ENCODE measurements at regions not wholly inside any gene's neighbourhood (a gene's known extent, or its start where the extent isn't known, plus 50 kb on each side); places are given as distances from the start of the nearest gene placed in this dataset.

- no peaks in the 10 kb centered on the region for H3K27me3 Mint-ChIP-seq
- no peak overlapping the region for H3K27ac Mint-ChIP-seq
- H3K9me3 Mint-ChIP-seq: peaks cover 39% of the 10 kb centered on the region
- H3K4me3 Mint-ChIP-seq: no peak overlapping the region
- intact Hi-C loops (cut with micrococcal nuclease): no loop called here
- no peaks in the 10 kb centered on the region for H3K4me1 Mint-ChIP-seq (ENCODE audit: low read depth)
- H3K36me3 Mint-ChIP-seq (ENCODE audit: low read depth): no peaks in the 10 kb centered on the region
These were observed 393.0 kb downstream of the FSCB start for GRCh38 chr14:44113769-44114730.

GRCh38 chr14:44112774-44113460, 394.2 kb downstream of the FSCB start:
- H3K36me3 Mint-ChIP-seq (ENCODE audit: low read depth): no peaks in the 10 kb centered on the region
- no peak overlapping the region for H3K27ac Mint-ChIP-seq
- no peaks in the 10 kb centered on the region for H3K4me1 Mint-ChIP-seq (ENCODE audit: low read depth)
- intact Hi-C loops (cut with micrococcal nuclease): no loop called here
- peaks cover 40% of the 10 kb centered on the region for H3K9me3 Mint-ChIP-seq
- H3K4me3 Mint-ChIP-seq: no peak overlapping the region
- no peaks in the 10 kb centered on the region for H3K27me3 Mint-ChIP-seq

- intact Hi-C loops (cut with micrococcal nuclease): no loop called here
- Mint-ChIP-seq H3K27me3 (no peaks in the 10 kb centered on the region), H3K4me3 (no peak overlapping the region), H3K4me1 (ENCODE audit: low read depth) (no peaks in the 10 kb centered on the region), H3K27ac (no peak overlapping the region), H3K36me3 (ENCODE audit: low read depth) (no peaks in the 10 kb centered on the region), H3K9me3 (peaks cover 52% of the 10 kb centered on the region)
These were observed 398.0 kb downstream of the FSCB start for GRCh38 chr14:44109036-44109435.

GRCh38 chr14:44108601-44109000, 398.5 kb downstream of the FSCB start:
- Mint-ChIP-seq H3K27me3 (no peaks in the 10 kb centered on the region), H3K4me1 (ENCODE audit: low read depth) (no peaks in the 10 kb centered on the region), H3K4me3 (no peak overlapping the region), H3K36me3 (ENCODE audit: low read depth) (no peaks in the 10 kb centered on the region), H3K9me3 (peaks cover 52% of the 10 kb centered on the region), H3K27ac (no peak overlapping the region)
- intact Hi-C loops (cut with micrococcal nuclease): no loop called here

- H3K4me3 Mint-ChIP-seq: no peak overlapping the region
- intact Hi-C loops (cut with micrococcal nuclease): no loop called here
- H3K36me3 Mint-ChIP-seq (ENCODE audit: low read depth): no peaks in the 10 kb centered on the region
- peaks cover 54% of the 10 kb centered on the region for H3K9me3 Mint-ChIP-seq
- no peak overlapping the region for H3K27ac Mint-ChIP-seq
- no peaks in the 10 kb centered on the region for H3K4me1 Mint-ChIP-seq (ENCODE audit: low read depth)
- no peaks in the 10 kb centered on the region for H3K27me3 Mint-ChIP-seq
These were observed 399.9 kb downstream of the FSCB start for GRCh38 chr14:44107156-44107555.

- Mint-ChIP-seq H3K27me3 (no peaks in the 10 kb centered on the region), H3K4me1 (ENCODE audit: low read depth) (no peaks in the 10 kb centered on the region), H3K36me3 (ENCODE audit: low read depth) (no peaks in the 10 kb centered on the region), H3K9me3 (peaks cover 43% of the 10 kb centered on the region), H3K4me3 (no peak overlapping the region), H3K27ac (no peak overlapping the region)
- intact Hi-C loops (cut with micrococcal nuclease): no loop called here
These were observed 407.2 kb downstream of the FSCB start for GRCh38 chr14:44099743-44100488.

GRCh38 chr14:44081146-44081545, 425.9 kb downstream of the FSCB start:
- intact Hi-C loops (cut with micrococcal nuclease): no loop called here
- H3K4me1 Mint-ChIP-seq (ENCODE audit: low read depth): no peaks in the 10 kb centered on the region
- H3K27ac Mint-ChIP-seq: no peak overlapping the region
- H3K9me3 Mint-ChIP-seq: peaks cover 45% of the 10 kb centered on the region
- no peak overlapping the region for H3K4me3 Mint-ChIP-seq
- H3K27me3 Mint-ChIP-seq: no peaks in the 10 kb centered on the region
- no peaks in the 10 kb centered on the region for H3K36me3 Mint-ChIP-seq (ENCODE audit: low read depth)

GRCh38 chr14:44070046-44070445, 437.0 kb downstream of the FSCB start:
- no peaks in the 10 kb centered on the region for H3K36me3 Mint-ChIP-seq (ENCODE audit: low read depth)
- H3K9me3 Mint-ChIP-seq: no peaks in the 10 kb centered on the region
- no peak overlapping the region for H3K4me3 Mint-ChIP-seq
- H3K27me3 Mint-ChIP-seq: no peaks in the 10 kb centered on the region
- intact Hi-C loops (cut with micrococcal nuclease): no loop called here
- H3K4me1 Mint-ChIP-seq (ENCODE audit: low read depth): no peaks in the 10 kb centered on the region
- H3K27ac Mint-ChIP-seq: no peak overlapping the region

GRCh38 chr14:44053422-44053821, 453.7 kb downstream of the FSCB start:
- no peak overlapping the region for H3K27ac Mint-ChIP-seq
- H3K36me3 Mint-ChIP-seq (ENCODE audit: low read depth): no peaks in the 10 kb centered on the region
- intact Hi-C loops (cut with micrococcal nuclease): no loop called here
- H3K4me1 Mint-ChIP-seq (ENCODE audit: low read depth): no peaks in the 10 kb centered on the region
- no peak overlapping the region for H3K4me3 Mint-ChIP-seq
- H3K27me3 Mint-ChIP-seq: no peaks in the 10 kb centered on the region
- peaks cover 14% of the 10 kb centered on the region for H3K9me3 Mint-ChIP-seq

- Mint-ChIP-seq H3K27me3 (no peaks in the 10 kb centered on the region), H3K4me3 (no peak overlapping the region), H3K9me3 (peaks cover 54% of the 10 kb centered on the region), H3K4me1 (ENCODE audit: low read depth) (no peaks in the 10 kb centered on the region), H3K27ac (no peak overlapping the region), H3K36me3 (ENCODE audit: low read depth) (no peaks in the 10 kb centered on the region)
- intact Hi-C loops (cut with micrococcal nuclease): no loop called here
These were observed 465.4 kb downstream of the FSCB start for GRCh38 chr14:44041700-44042099.

GRCh38 chr14:44040561-44040960, 466.5 kb downstream of the FSCB start:
- Mint-ChIP-seq H3K27me3 (no peaks in the 10 kb centered on the region), H3K4me3 (no peak overlapping the region), H3K4me1 (ENCODE audit: low read depth) (no peaks in the 10 kb centered on the region), H3K27ac (no peak overlapping the region), H3K9me3 (peaks cover 42% of the 10 kb centered on the region), H3K36me3 (ENCODE audit: low read depth) (no peaks in the 10 kb centered on the region)
- intact Hi-C loops (cut with micrococcal nuclease): no loop called here

GRCh38 chr14:44036248-44036647, 470.8 kb downstream of the FSCB start:
- Mint-ChIP-seq H3K4me1 (ENCODE audit: low read depth) (no peaks in the 10 kb centered on the region), H3K4me3 (no peak overlapping the region), H3K9me3 (peaks cover 27% of the 10 kb centered on the region), H3K27me3 (no peaks in the 10 kb centered on the region), H3K27ac (no peak overlapping the region), H3K36me3 (ENCODE audit: low read depth) (no peaks in the 10 kb centered on the region)
- intact Hi-C loops (cut with micrococcal nuclease): no loop called here

- Mint-ChIP-seq H3K4me3 (no peak overlapping the region), H3K27ac (no peak overlapping the region), H3K27me3 (no peaks in the 10 kb centered on the region), H3K36me3 (ENCODE audit: low read depth) (no peaks in the 10 kb centered on the region), H3K4me1 (ENCODE audit: low read depth) (no peaks in the 10 kb centered on the region), H3K9me3 (peaks cover 22% of the 10 kb centered on the region)
- intact Hi-C loops (cut with micrococcal nuclease): no loop called here
These were observed 471.4 kb downstream of the FSCB start for GRCh38 chr14:44035707-44036106.

- Mint-ChIP-seq H3K36me3 (ENCODE audit: low read depth) (no peaks in the 10 kb centered on the region), H3K27me3 (no peaks in the 10 kb centered on the region), H3K9me3 (no peaks in the 10 kb centered on the region), H3K27ac (no peak overlapping the region), H3K4me3 (no peak overlapping the region), H3K4me1 (ENCODE audit: low read depth) (no peaks in the 10 kb centered on the region)
- intact Hi-C loops (cut with micrococcal nuclease): no loop called here
These were observed 476.2 kb downstream of the FSCB start for GRCh38 chr14:44030831-44031383.

All from dendritic cell treated with granulocyte-macrophage colony-stimulating factor and Interleukin-4, amounts not matched to agents 40 ng/mL and 50 ng/mL, for 4 days (primary cell).